ENCODE measurements at regions not wholly inside any gene's neighbourhood (a gene's known extent, or its start where the extent isn't known, plus 50 kb on each side); places are given as distances from the start of the nearest gene placed in this dataset.
"Not testable (repeated sequence)": the region's sequence is repeated elsewhere in the genome, so short reads cannot be mapped to it uniquely, and the experiment has no call there.

DNA sequence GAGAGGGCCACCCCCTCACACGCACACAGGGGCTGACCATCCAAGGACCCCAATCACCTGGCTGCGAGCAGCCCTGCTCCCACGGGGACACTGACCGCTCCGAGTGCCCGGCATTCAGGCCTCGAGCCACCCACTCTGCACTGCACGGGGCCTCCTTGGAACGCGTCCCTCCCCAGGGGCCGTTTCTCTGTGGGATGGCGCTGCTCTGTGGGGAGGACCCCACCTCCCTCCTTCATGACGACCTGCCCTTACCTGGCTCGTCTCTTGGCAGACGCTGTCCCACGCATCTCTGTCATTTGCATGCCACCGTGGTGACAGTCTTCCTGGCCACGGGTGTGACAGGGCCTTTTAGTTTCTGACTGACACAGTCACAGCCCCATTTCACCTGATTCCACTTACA, 334.5 kb downstream of the PREX1 start:
- TF ChIP-seq, protein P1, sequence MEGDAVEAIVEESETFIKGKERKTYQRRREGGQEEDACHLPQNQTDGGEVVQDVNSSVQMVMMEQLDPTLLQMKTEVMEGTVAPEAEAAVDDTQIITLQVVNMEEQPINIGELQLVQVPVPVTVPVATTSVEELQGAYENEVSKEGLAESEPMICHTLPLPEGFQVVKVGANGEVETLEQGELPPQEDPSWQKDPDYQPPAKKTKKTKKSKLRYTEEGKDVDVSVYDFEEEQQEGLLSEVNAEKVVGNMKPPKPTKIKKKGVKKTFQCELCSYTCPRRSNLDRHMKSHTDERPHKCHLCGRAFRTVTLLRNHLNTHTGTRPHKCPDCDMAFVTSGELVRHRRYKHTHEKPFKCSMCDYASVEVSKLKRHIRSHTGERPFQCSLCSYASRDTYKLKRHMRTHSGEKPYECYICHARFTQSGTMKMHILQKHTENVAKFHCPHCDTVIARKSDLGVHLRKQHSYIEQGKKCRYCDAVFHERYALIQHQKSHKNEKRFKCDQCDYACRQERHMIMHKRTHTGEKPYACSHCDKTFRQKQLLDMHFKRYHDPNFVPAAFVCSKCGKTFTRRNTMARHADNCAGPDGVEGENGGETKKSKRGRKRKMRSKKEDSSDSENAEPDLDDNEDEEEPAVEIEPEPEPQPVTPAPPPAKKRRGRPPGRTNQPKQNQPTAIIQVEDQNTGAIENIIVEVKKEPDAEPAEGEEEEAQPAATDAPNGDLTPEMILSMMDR (IDR thresholded peaks at IDR 0.05; ENCODE audit: insufficient read depth, low read length), result not testable (repeated sequence)
- TF ChIP-seq, protein P2, sequence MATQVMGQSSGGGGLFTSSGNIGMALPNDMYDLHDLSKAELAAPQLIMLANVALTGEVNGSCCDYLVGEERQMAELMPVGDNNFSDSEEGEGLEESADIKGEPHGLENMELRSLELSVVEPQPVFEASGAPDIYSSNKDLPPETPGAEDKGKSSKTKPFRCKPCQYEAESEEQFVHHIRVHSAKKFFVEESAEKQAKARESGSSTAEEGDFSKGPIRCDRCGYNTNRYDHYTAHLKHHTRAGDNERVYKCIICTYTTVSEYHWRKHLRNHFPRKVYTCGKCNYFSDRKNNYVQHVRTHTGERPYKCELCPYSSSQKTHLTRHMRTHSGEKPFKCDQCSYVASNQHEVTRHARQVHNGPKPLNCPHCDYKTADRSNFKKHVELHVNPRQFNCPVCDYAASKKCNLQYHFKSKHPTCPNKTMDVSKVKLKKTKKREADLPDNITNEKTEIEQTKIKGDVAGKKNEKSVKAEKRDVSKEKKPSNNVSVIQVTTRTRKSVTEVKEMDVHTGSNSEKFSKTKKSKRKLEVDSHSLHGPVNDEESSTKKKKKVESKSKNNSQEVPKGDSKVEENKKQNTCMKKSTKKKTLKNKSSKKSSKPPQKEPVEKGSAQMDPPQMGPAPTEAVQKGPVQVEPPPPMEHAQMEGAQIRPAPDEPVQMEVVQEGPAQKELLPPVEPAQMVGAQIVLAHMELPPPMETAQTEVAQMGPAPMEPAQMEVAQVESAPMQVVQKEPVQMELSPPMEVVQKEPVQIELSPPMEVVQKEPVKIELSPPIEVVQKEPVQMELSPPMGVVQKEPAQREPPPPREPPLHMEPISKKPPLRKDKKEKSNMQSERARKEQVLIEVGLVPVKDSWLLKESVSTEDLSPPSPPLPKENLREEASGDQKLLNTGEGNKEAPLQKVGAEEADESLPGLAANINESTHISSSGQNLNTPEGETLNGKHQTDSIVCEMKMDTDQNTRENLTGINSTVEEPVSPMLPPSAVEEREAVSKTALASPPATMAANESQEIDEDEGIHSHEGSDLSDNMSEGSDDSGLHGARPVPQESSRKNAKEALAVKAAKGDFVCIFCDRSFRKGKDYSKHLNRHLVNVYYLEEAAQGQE (IDR thresholded peaks at IDR 0.05; ENCODE audit: insufficient replicate concordance, low read depth), result not testable (repeated sequence)
- TF ChIP-seq POLR2AphosphoS5 (IDR thresholded peaks at IDR 0.05; ENCODE audit: low read depth); SPI1 (IDR thresholded peaks at IDR 0.05; ENCODE audit: borderline replicate concordance, low read depth); GABPA (IDR thresholded peaks at IDR 0.05; ENCODE audit: low read depth): not testable (repeated sequence)
